IMR-90 (cell line): ENCODE measurements at regions not wholly inside any gene's neighbourhood (a gene's known extent, or its start where the extent isn't known, plus 50 kb on each side); places are given as distances from the start of the nearest gene placed in this dataset.
A peak's percentile ranks its signal among the peaks of the same experiment; 100 is the strongest.

Source experiments
- ATAC-seq: fragments of 200-7000 bp; cut with Tn5 transposase; 2 replicates; pipeline ENCODE4 v1.9.1; 2020; ENCODE audit warnings: low read depth, mild to moderate bottlenecking, moderate library complexity
- BruUV-seq: library from RNA; stranded (reverse); fragments of 400-500 nt; replicated peaks from 2 replicates; lab custom pipeline; 2021; lab: Mats Ljungman, UMichigan
- CTCF ChIA-PET: fragments of 300-600 bp; formaldehyde crosslinking; extraction: SDS; loops from one replicate; lab custom pipeline; 2021; ENCODE audit warnings: antibody characterized with exemption; lab: Yijun Ruan, JAX
- POLR2A ChIA-PET: fragments of 300-600 bp; sonication (Branson Sonifier 250); formaldehyde crosslinking; loops from one replicate; lab custom pipeline; 2022; ENCODE audit warnings: antibody characterized with exemption; ENCODE audit not compliant: unreplicated experiment; lab: Charles Lee
- DNase-seq: peaks from one replicate; pipeline ENCODE4 v3.0.0; 2013
- H2AFZ ChIP-seq: replicated peaks from 2 replicates; pipeline ENCODE3; 2013; ENCODE audit warnings: low read length, mild to moderate bottlenecking; ENCODE audit not compliant: poor library complexity
- H2AK5ac ChIP-seq: 2 replicates; pipeline ENCODE4 v1.6.1; 2013; ENCODE audit warnings: low read depth, low read length, inconsistent platforms
- H2AK9ac ChIP-seq: replicated peaks from 2 replicates; pipeline ENCODE3; 2013; ENCODE audit warnings: mild to moderate bottlenecking, low read depth, low read length, moderate library complexity; ENCODE audit not compliant: poor library complexity
- H2BK120ac ChIP-seq: 2 replicates; pipeline ENCODE4 v1.6.1; 2013; ENCODE audit warnings: low read depth, low read length, inconsistent platforms
- H2BK15ac ChIP-seq: 3 replicates; pipeline ENCODE4 v1.6.1; 2013; ENCODE audit warnings: low read depth, low read length, inconsistent platforms
- H2BK20ac ChIP-seq: 2 replicates; pipeline ENCODE4 v1.6.1; 2013; ENCODE audit warnings: low read depth, mild to moderate bottlenecking, inconsistent platforms, low read length, moderate library complexity
- H2BK5ac ChIP-seq: 2 replicates; pipeline ENCODE4 v1.6.1; 2013; ENCODE audit warnings: mild to moderate bottlenecking, low read depth, low read length, inconsistent platforms; ENCODE audit not compliant: poor library complexity, severe bottlenecking
- H3K14ac ChIP-seq: replicated peaks from 2 replicates; pipeline ENCODE4 v1.6.1; 2013; ENCODE audit warnings: low read depth, low read length, inconsistent platforms
- H3K18ac ChIP-seq: 2 replicates; pipeline ENCODE4 v1.6.1; 2013; ENCODE audit warnings: low read depth, low read length, control low read depth
- H3K23ac ChIP-seq: 2 replicates; pipeline ENCODE4 v1.6.1; 2013; ENCODE audit warnings: low read depth, low read length, inconsistent platforms
- H3K27ac ChIP-seq: 2 replicates; pipeline ENCODE4 v1.5.1; 2013; ENCODE audit warnings: mild to moderate bottlenecking, control low read depth, low read length; ENCODE audit not compliant: insufficient read depth
- H3K27me3 ChIP-seq: 2 replicates; pipeline ENCODE4 v1.6.1; 2013; ENCODE audit warnings: low read length; ENCODE audit not compliant: control insufficient read depth, insufficient read depth
- H3K36me3 ChIP-seq: 2 replicates; pipeline ENCODE4 v1.6.1; 2013; ENCODE audit warnings: low read length, mixed read lengths; ENCODE audit not compliant: control insufficient read depth, insufficient read depth
- H3K4ac ChIP-seq: 2 replicates; pipeline ENCODE4 v1.6.1; 2013; ENCODE audit warnings: low read depth, low read length, inconsistent platforms
- H3K4me1 ChIP-seq: 2 replicates; pipeline ENCODE4 v1.6.1; 2013; ENCODE audit warnings: low read length, mixed read lengths; ENCODE audit not compliant: control insufficient read depth, insufficient read depth
- H3K4me2 ChIP-seq: 2 replicates; pipeline ENCODE4 v1.6.1; 2013; ENCODE audit warnings: low read depth, mild to moderate bottlenecking, control low read depth, low read length, moderate library complexity
- H3K4me3 ChIP-seq: 2 replicates; pipeline ENCODE4 v1.5.1; 2013; ENCODE audit warnings: low read depth, mild to moderate bottlenecking, control low read depth, low read length, moderate library complexity; ENCODE audit not compliant: insufficient read depth
- H3K56ac ChIP-seq: 2 replicates; pipeline ENCODE4 v1.6.1; 2013; ENCODE audit warnings: low read length, inconsistent platforms; ENCODE audit not compliant: insufficient read depth; ENCODE audit errors: extremely low read depth
- H3K79me1 ChIP-seq, 2 experiments: 2 replicates each; pipeline ENCODE4 v1.6.1; 2013; ENCODE audit warnings: low read length in 2 of 2, inconsistent platforms in 1 of 2, low read depth in 1 of 2
- H3K9ac ChIP-seq: 2 replicates; pipeline ENCODE4 v1.6.1; 2013; ENCODE audit warnings: low read depth, low read length, control low read depth
- H3K9me1 ChIP-seq: 2 replicates; pipeline ENCODE4 v1.6.1; 2013; ENCODE audit warnings: low read length, inconsistent platforms; ENCODE audit not compliant: insufficient read depth
- H3K9me3 ChIP-seq: 2 replicates; pipeline ENCODE4 v1.6.1; 2013; ENCODE audit warnings: low read length; ENCODE audit not compliant: control insufficient read depth, insufficient read depth
- H4K20me1 ChIP-seq: 2 replicates; pipeline ENCODE4 v1.6.1; 2013; ENCODE audit warnings: low read length, inconsistent platforms; ENCODE audit not compliant: insufficient read depth
- H4K5ac ChIP-seq: 2 replicates; pipeline ENCODE4 v1.6.1; 2013; ENCODE audit warnings: mild to moderate bottlenecking, low read depth, low read length, control low read depth
- H4K8ac ChIP-seq, 2 experiments: 2 replicates each; pipeline ENCODE4 v1.6.1; 2013; ENCODE audit warnings: low read depth in 2 of 2, low read length in 2 of 2, control low read depth in 1 of 2, inconsistent platforms in 1 of 2
- H4K91ac ChIP-seq: 2 replicates; pipeline ENCODE4 v1.6.1; 2013; ENCODE audit warnings: low read depth, low read length, inconsistent platforms; ENCODE audit not compliant: insufficient read depth
- CEBPB ChIP-seq: IDR thresholded peaks from 2 replicates; pipeline ENCODE4 v1.6.1; 2012; ENCODE audit warnings: low read depth, low read length, improper control_type of control experiment
- CHD1 ChIP-seq: IDR thresholded peaks from 2 replicates; pipeline ENCODE4 v1.6.1; 2012; ENCODE audit warnings: low read depth, low read length, improper control_type of control experiment
- CTCF ChIP-seq: conservative IDR thresholded peaks from 2 replicates; pipeline ENCODE4 v1.5.1; 2012; ENCODE audit warnings: mild to moderate bottlenecking, low read depth, low read length, improper control_type of control experiment
- ELK1 ChIP-seq: fragments of 150-350 bp; IDR thresholded peaks from 2 replicates; pipeline ENCODE4 v1.6.1; 2016; ENCODE audit warnings: low read depth, mild to moderate bottlenecking, low read length, moderate library complexity, borderline replicate concordance
- FOS ChIP-seq: fragments of 150-350 bp; IDR thresholded peaks from 2 replicates; pipeline ENCODE4 v1.6.1; 2016; ENCODE audit warnings: low read depth, low read length
- MAFK ChIP-seq: IDR thresholded peaks from 2 replicates; pipeline ENCODE4 v1.6.1; 2012; ENCODE audit warnings: low read depth, low read length, improper control_type of control experiment
- MAZ ChIP-seq: IDR thresholded peaks from 2 replicates; pipeline ENCODE4 v1.6.1; 2012; ENCODE audit warnings: low read depth, mild to moderate bottlenecking, low read length, improper control_type of control experiment, moderate library complexity, borderline replicate concordance
- POLR2A ChIP-seq: IDR thresholded peaks from 2 replicates; pipeline ENCODE4 v1.6.1; 2012; ENCODE audit warnings: mild to moderate bottlenecking, low read depth, low read length
- RAD21 ChIP-seq: IDR thresholded peaks from 2 replicates; pipeline ENCODE4 v1.6.1; 2012; ENCODE audit warnings: low read length, improper control_type of control experiment
- RFX5 ChIP-seq: IDR thresholded peaks from 2 replicates; pipeline ENCODE4 v1.8.0; 2012; ENCODE audit warnings: low read depth, mild to moderate bottlenecking, low read length, moderate library complexity
- SMC3 ChIP-seq: fragments of 150-350 bp; IDR thresholded peaks from 2 replicates; pipeline ENCODE4 v1.6.1; 2016; ENCODE audit warnings: low read depth, mild to moderate bottlenecking, antibody characterized with exemption, low read length, moderate library complexity
- dilution Hi-C: fragments of 300-500 bp; cut with HindIII; formaldehyde crosslinking; loops from one replicate; pipeline ENCODE4 v1.14.3; 2018; ENCODE audit warnings: low sequenced_read_pairs; ENCODE audit not compliant: unreplicated experiment
- in situ Hi-C: fragments of 300-500 bp; cut with MboI; formaldehyde crosslinking; loops from 3 replicates; pipeline ENCODE4 v1.14.3; 2019; ENCODE audit warnings: low sequenced_read_pairs, inconsistent platforms, mixed read lengths
- intact Hi-C: fragments of 100-400 bp; cut with micrococcal nuclease; formaldehyde crosslinking; loops from 2 replicates; pipeline ENCODE4 v1.10.0; 2022
- TF ChIP-seq, protein P1 (sequence below): fragments of 150-350 bp; IDR thresholded peaks from 2 replicates; pipeline ENCODE4 v1.6.1; 2017; ENCODE audit warnings: mild to moderate bottlenecking, antibody characterized with exemption, low read length, low read depth

- DNase-seq = peak; percentile 14
- H3K4ac ChIP-seq = no peak overlapping the region
- BruUV-seq = no TSS peak
- peak overlapping the region; percentile 37 for H2BK5ac ChIP-seq
- no peaks in the 10 kb centered on the region for H3K9me1 ChIP-seq
- no peak overlapping the region; the same call in 1 of the 2 replicates for H4K5ac ChIP-seq
- no peak overlapping the region for H2AK5ac ChIP-seq
- H3K56ac ChIP-seq = no peak overlapping the region
- no peak overlapping the region for H3K9ac ChIP-seq
- H2BK120ac ChIP-seq = peak overlapping the region; percentile 35; the same call in 1 of the 2 replicates
- H3K36me3 ChIP-seq = no peaks in the 10 kb centered on the region
- peaks cover 5% of the 10 kb centered on the region; the same call in 1 of the 2 replicates for H3K9me3 ChIP-seq
- H3K79me1 ChIP-seq = no peaks in the 10 kb centered on the region
- peak overlapping the region; percentile 76; the same call in 1 of the 2 replicates for H2BK20ac ChIP-seq
- ATAC-seq = no peak
- CTCF ChIA-PET = interaction anchor here (0.9 kb wide), 1 partner anchor 8 kb away, joined by 3 read pairs; no protein-coding TSS in a partner anchor
- H3K27me3 ChIP-seq = no peaks in the 10 kb centered on the region
- dilution Hi-C loops = no loop called here
- peaks cover 3% of the 10 kb centered on the region; the same call in 1 of the 2 replicates for H3K4me1 ChIP-seq
- H4K20me1 ChIP-seq = no peaks in the 10 kb centered on the region
- POLR2A ChIA-PET = interaction anchor here (0.6 kb wide), 1 partner anchor 90 kb away, joined by 4 read pairs; no protein-coding TSS in a partner anchor
- no peak overlapping the region for H3K14ac ChIP-seq
- peak overlapping the region in 1 of 2 experiments; percentile 45; a peak in 1 of 4 replicates for H4K8ac ChIP-seq
- H2BK15ac ChIP-seq = no peak overlapping the region
- in situ Hi-C loops = no loop called here
- no peak overlapping the region for H2AK9ac ChIP-seq
- no peak overlapping the region for H4K91ac ChIP-seq
- no peak overlapping the region for H3K4me2 ChIP-seq
- peak overlapping the region; percentile 50; the same call in 1 of the 2 replicates for H3K18ac ChIP-seq
- H3K4me3 ChIP-seq = no peak overlapping the region
- intact Hi-C loops = no loop called here
- no peak overlapping the region for H2AFZ ChIP-seq
- H3K23ac ChIP-seq = no peak overlapping the region
- TF ChIP-seq, protein P1, sequence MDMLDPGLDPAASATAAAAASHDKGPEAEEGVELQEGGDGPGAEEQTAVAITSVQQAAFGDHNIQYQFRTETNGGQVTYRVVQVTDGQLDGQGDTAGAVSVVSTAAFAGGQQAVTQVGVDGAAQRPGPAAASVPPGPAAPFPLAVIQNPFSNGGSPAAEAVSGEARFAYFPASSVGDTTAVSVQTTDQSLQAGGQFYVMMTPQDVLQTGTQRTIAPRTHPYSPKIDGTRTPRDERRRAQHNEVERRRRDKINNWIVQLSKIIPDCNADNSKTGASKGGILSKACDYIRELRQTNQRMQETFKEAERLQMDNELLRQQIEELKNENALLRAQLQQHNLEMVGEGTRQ = no peak
- no peak for TF ChIP-seq MAFK
- TF ChIP-seq ELK1 = no peak
- no peak for TF ChIP-seq POLR2A
- TF ChIP-seq CTCF = no peak
- no peak for TF ChIP-seq CEBPB
- no peak for TF ChIP-seq CHD1
- no peak for TF ChIP-seq FOS
- no peak for TF ChIP-seq RAD21
- TF ChIP-seq MAZ = no peak
- TF ChIP-seq RFX5 = no peak
- no peak for TF ChIP-seq SMC3
- no peak overlapping the region for H3K27ac ChIP-seq
These were observed 809.4 kb upstream of the CITED2 start for GRCh38 chr6:140183881-140184280.
